Ishikawa (cell line): ENCODE measurements at regions not wholly inside any gene's neighbourhood (a gene's known extent, or its start where the extent isn't known, plus 50 kb on each side); places are given as distances from the start of the nearest gene placed in this dataset.

Experiments used
- CEBPB ChIP-seq: IDR thresholded peaks from 2 replicates; pipeline ENCODE4 v1.6.1; 2012
- CREB1 ChIP-seq: IDR thresholded peaks from 2 replicates; pipeline ENCODE4 v1.6.1; 2012; ENCODE audit warnings: low read depth
- EGR1 ChIP-seq: IDR thresholded peaks from 2 replicates; pipeline ENCODE4 v1.6.1; 2012
- EP300 ChIP-seq: IDR thresholded peaks from 2 replicates; pipeline ENCODE4 v1.6.1; 2012; ENCODE audit warnings: borderline replicate concordance
- FOXM1 ChIP-seq: IDR thresholded peaks from 2 replicates; pipeline ENCODE4 v1.6.1; 2012; ENCODE audit warnings: low read depth, borderline replicate concordance
- NFIC ChIP-seq: IDR thresholded peaks from 2 replicates; pipeline ENCODE4 v1.6.1; 2012
- RAD21 ChIP-seq: IDR thresholded peaks from 2 replicates; pipeline ENCODE4 v1.6.1; 2012; ENCODE audit warnings: low read depth
- TAF1 ChIP-seq: IDR thresholded peaks from 2 replicates; pipeline ENCODE4 v1.6.1; 2012; ENCODE audit warnings: low read depth, mild to moderate bottlenecking
- TCF12 ChIP-seq: IDR thresholded peaks from 2 replicates; pipeline ENCODE4 v1.6.1; 2012; ENCODE audit warnings: low read depth
- TEAD4 ChIP-seq: IDR thresholded peaks from 2 replicates; pipeline ENCODE4 v1.6.1; 2012
- YY1 ChIP-seq: IDR thresholded peaks from 2 replicates; pipeline ENCODE4 v1.6.1; 2012; ENCODE audit warnings: low read depth
- ZBTB7A ChIP-seq: IDR thresholded peaks from 2 replicates; pipeline ENCODE4 v1.6.1; 2012; ENCODE audit warnings: low read depth
- TF ChIP-seq, protein P1 (sequence below): IDR thresholded peaks from 2 replicates; pipeline ENCODE4 v1.6.1; 2012
- TF ChIP-seq, protein P2 (sequence below): IDR thresholded peaks from 2 replicates; pipeline ENCODE4 v1.6.1; 2012
- TF ChIP-seq, protein P3 (sequence below): IDR thresholded peaks from 2 replicates; pipeline ENCODE4 v1.6.1; 2012; ENCODE audit warnings: low read depth, mild to moderate bottlenecking

DNA sequence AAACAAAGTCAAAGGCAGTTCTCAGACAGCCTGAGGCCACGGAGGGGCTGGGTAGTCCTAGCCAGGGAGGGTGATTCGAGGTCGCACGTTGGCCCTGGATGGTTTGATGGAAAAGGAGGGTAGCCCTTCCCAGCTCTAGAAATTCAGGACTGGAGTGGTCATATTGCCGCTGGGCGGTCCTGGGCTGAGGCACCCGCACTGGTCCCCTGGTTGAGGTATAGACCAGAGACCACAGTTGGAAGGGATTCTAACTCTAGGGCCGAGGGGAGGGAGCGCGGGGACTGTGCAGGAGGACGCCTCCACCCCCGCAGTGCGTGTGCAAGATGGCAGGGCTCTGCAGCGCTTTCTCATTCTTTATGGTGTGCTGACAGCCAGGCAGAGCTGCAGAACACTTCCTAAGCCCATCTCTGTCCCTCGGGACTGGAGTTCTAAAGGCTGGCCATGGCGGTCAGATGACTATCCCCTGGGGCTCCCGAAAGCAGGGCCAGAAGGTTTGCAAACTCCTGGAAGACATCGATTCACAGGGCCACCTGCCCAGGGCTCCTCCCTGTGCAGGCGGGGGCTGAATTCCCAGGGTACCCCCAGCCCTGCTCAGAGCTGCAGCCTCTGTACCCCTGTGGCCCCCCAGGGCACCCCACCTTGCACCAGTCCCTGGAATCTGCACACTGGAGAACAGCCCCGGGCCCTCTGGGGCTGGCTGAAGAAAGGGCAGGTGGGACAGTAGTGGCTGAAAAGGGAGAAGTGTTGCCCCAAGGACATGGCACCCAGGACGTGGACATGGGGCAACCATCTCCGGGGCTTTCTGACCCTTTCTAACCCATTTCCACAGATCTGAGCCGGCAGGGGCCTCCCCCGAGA is 51.0 kb upstream of the ELN start:
- TF ChIP-seq, protein P1, sequence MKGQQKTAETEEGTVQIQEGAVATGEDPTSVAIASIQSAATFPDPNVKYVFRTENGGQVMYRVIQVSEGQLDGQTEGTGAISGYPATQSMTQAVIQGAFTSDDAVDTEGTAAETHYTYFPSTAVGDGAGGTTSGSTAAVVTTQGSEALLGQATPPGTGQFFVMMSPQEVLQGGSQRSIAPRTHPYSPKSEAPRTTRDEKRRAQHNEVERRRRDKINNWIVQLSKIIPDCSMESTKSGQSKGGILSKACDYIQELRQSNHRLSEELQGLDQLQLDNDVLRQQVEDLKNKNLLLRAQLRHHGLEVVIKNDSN = no peak
- TF ChIP-seq YY1 (no peak), TAF1 (no peak), EP300 (no peak), CEBPB (no peak), ZBTB7A (no peak), TCF12 (no peak), TEAD4 (no peak), RAD21 (no peak), EGR1 (no peak), CREB1 (no peak), NFIC (no peak), FOXM1 (no peak)
- TF ChIP-seq, protein P2, sequence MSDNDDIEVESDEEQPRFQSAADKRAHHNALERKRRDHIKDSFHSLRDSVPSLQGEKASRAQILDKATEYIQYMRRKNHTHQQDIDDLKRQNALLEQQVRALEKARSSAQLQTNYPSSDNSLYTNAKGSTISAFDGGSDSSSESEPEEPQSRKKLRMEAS = no peak
- TF ChIP-seq, protein P3, sequence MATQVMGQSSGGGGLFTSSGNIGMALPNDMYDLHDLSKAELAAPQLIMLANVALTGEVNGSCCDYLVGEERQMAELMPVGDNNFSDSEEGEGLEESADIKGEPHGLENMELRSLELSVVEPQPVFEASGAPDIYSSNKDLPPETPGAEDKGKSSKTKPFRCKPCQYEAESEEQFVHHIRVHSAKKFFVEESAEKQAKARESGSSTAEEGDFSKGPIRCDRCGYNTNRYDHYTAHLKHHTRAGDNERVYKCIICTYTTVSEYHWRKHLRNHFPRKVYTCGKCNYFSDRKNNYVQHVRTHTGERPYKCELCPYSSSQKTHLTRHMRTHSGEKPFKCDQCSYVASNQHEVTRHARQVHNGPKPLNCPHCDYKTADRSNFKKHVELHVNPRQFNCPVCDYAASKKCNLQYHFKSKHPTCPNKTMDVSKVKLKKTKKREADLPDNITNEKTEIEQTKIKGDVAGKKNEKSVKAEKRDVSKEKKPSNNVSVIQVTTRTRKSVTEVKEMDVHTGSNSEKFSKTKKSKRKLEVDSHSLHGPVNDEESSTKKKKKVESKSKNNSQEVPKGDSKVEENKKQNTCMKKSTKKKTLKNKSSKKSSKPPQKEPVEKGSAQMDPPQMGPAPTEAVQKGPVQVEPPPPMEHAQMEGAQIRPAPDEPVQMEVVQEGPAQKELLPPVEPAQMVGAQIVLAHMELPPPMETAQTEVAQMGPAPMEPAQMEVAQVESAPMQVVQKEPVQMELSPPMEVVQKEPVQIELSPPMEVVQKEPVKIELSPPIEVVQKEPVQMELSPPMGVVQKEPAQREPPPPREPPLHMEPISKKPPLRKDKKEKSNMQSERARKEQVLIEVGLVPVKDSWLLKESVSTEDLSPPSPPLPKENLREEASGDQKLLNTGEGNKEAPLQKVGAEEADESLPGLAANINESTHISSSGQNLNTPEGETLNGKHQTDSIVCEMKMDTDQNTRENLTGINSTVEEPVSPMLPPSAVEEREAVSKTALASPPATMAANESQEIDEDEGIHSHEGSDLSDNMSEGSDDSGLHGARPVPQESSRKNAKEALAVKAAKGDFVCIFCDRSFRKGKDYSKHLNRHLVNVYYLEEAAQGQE = no peak

DNA sequence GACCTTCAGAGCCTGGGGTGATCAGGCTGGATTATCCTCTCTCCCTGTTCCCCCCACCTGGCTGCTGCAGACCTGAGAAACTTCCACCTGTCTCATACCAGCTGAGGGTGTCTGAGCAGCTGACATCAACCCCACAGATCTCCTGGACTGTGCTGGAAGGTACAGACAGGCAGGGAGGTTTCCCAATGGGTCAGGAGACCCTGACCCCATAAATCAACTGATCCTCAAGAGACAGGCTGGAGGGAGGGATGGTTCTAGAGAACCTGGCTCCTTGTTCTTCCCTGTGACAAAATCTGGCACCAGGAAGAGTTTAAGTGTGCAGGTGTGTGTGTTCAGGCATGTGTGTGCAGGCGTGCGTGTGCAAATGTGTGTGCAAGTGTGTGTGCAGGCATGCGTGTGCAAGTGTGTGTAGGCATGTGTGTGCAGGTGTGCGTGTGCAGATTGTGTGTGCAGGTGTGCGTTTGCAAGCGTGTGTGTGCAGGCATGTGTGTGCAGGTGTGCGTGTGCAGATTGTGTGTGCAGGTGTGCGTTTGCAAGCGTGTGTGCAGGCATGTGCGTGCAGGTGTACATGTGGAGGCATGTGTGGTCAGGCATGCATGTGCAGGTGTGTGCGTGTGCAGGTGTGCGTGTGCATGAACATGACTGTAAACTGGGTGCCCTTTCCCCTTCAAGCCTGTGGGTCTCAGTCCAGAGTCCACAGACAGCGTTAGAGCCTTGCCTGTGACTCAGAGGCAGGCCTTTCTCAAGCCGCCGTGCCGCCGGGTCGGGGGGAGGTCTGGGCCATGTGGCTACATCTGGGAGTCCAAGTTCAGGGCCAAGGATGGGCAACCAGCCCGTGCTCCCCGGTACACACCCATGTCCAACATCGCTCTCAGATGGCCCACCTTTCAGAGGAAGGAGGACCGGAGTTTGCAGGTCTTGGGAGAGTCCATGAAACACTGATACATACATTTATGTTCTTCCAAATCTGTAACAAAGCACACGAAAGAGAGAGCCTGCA is 50.1 kb upstream of the ELN start:
- TF ChIP-seq TAF1 (no peak), EGR1 (no peak), ZBTB7A (no peak), CREB1 (no peak), CEBPB (no peak), TCF12 (no peak), NFIC (no peak)
- TF ChIP-seq, protein P1 = no peak
- TF ChIP-seq, protein P2 = no peak
- TF ChIP-seq, protein P3 = no peak
